ENCODE measurements at regions not wholly inside any gene's neighbourhood (a gene's known extent, or its start where the extent isn't known, plus 50 kb on each side); places are given as distances from the start of the nearest gene placed in this dataset.

- TF ChIP-seq TAF1 (IDR thresholded peaks at IDR 0.05; ENCODE audit: borderline replicate concordance, low read depth, low read length) (no peak), CTCF (IDR thresholded peaks at IDR 0.05) (no peak), JUND (IDR thresholded peaks at IDR 0.05) (no peak), MEF2A (IDR thresholded peaks at IDR 0.05; ENCODE audit: borderline replicate concordance, low read depth) (no peak), SMC3 (IDR thresholded peaks at IDR 0.05; ENCODE audit: low read depth, low read length) (no peak), CHD2 (IDR thresholded peaks at IDR 0.05; ENCODE audit: low read length, partially characterized antibody) (no peak), ZBTB33 (IDR thresholded peaks at IDR 0.05; ENCODE audit: borderline replicate concordance, low read depth) (no peak), GATA2 (CRISPR knock-in tag; IDR thresholded peaks at IDR 0.05) (no peak)
These were observed 213.4 kb upstream of the XIST start (continued) for GRCh38 chrX:74065831-74066390.

GRCh38 chrX:74063426-74064155, 211.1 kb upstream of the XIST start:
- H3K4me2 ChIP-seq = no peak overlapping the region
- 65% methylated on average over 1 of the region's 1 CpG for WGBS (ENCODE audit: low lambda C conversion rate)
- CTCF ChIA-PET = no interaction called here

More at GRCh38 chrX:74063426-74064155, 211.1 kb upstream of the XIST start:
- H2AFZ ChIP-seq (ENCODE audit: low read depth) = no peak overlapping the region
- no peaks in the 10 kb centered on the region for H3K4me1 ChIP-seq (ENCODE audit: control insufficient read depth in 1 of 2, insufficient read depth in 2 of 2, low read depth in 1 of 2, low read length in 1 of 2)
- H3K4me3 ChIP-seq (ENCODE audit: low read depth in 2 of 2, low read length in 1 of 2) = no peak overlapping the region
- H3K9ac ChIP-seq = no peak overlapping the region
- no peaks in the 10 kb centered on the region for H3K36me3 ChIP-seq (replicated peaks in 1 of 2; ENCODE audit: control insufficient read depth in 1 of 2, insufficient read depth in 2 of 2, low read length in 1 of 2)
- H3K9me2 ChIP-seq = no peaks in the 10 kb centered on the region
- TF ChIP-seq POLR2AphosphoS5 (IDR thresholded peaks at IDR 0.05; ENCODE audit: low read depth, low read length) (no peak), IRF3 (IDR thresholded peaks at IDR 0.05; ENCODE audit: low read depth, low read length) (no peak), RAD21 (IDR thresholded peaks at IDR 0.05; ENCODE audit: low read length) (no peak), MAX (IDR thresholded peaks at IDR 0.05; ENCODE audit: low read depth) (no peak), TCF12 (IDR thresholded peaks at IDR 0.05) (no peak), TAF1 (IDR thresholded peaks at IDR 0.05; ENCODE audit: borderline replicate concordance, low read depth, low read length) (no peak), MXI1 (IDR thresholded peaks at IDR 0.05; ENCODE audit: low read depth, low read length) (no peak), EZH2phosphoT487 (IDR thresholded peaks at IDR 0.05; ENCODE audit: borderline replicate concordance, low read depth) (no peak), FOXM1 (IDR thresholded peaks at IDR 0.05; ENCODE audit: low read depth) (no peak), FOSL2 (IDR thresholded peaks at IDR 0.05; ENCODE audit: borderline replicate concordance, low read depth) (no peak)
- H3K27ac ChIP-seq (ENCODE audit: low read depth in 2 of 2, low read length in 1 of 2) = no peak overlapping the region
- POLR2A ChIA-PET = no interaction called here
- no peaks in the 10 kb centered on the region for H3K9me3 ChIP-seq
- H3K79me2 ChIP-seq (ENCODE audit: insufficient read depth) = no peaks in the 10 kb centered on the region
- no peaks in the 10 kb centered on the region for H3F3A ChIP-seq (replicated peaks; ENCODE audit: insufficient read depth)
- H3K27me3 ChIP-seq (ENCODE audit: insufficient read depth) = no peaks in the 10 kb centered on the region
- H4K20me1 ChIP-seq (ENCODE audit: insufficient read depth) = no peaks in the 10 kb centered on the region
- DNase-seq = no peak

Measured in SK-N-SH (cell line).